PC-3 (cell line): ENCODE measurements at regions not wholly inside any gene's neighbourhood (a gene's known extent, or its start where the extent isn't known, plus 50 kb on each side); places are given as distances from the start of the nearest gene placed in this dataset.
"Not testable (repeated sequence)": the region's sequence is repeated elsewhere in the genome, so short reads cannot be mapped to it uniquely, and the experiment has no call there.

ENCODE experiments used
- ATAC-seq: fragments of 200-7000 bp; cut with Tn5 transposase; 2 replicates; pipeline ENCODE4 v1.9.1; 2020; ENCODE audit warnings: mild to moderate bottlenecking, moderate library complexity
- BruUV-seq: library from RNA; stranded (reverse); fragments of 400-500 nt; replicated peaks from 2 replicates; lab custom pipeline; 2021; lab: Mats Ljungman, UMichigan
- CTCF ChIA-PET: fragments of 300-600 bp; sonication (Branson Sonifier 250); formaldehyde crosslinking; loops from one replicate; lab custom pipeline; 2022; ENCODE audit warnings: antibody characterized with exemption; lab: Charles Lee
- POLR2A ChIA-PET: fragments of 300-600 bp; sonication (Branson Sonifier 250); formaldehyde crosslinking; loops from one replicate; lab custom pipeline; 2022; ENCODE audit warnings: antibody characterized with exemption; ENCODE audit not compliant: unreplicated experiment; lab: Charles Lee
- DNase-seq: peaks from one replicate; pipeline ENCODE4 v3.0.0-alpha.2; 2015
- H2AFZ ChIP-seq: fragments of 300-600 bp; sonication (generic); 2 replicates; pipeline ENCODE4 v1.6.0; 2016; ENCODE audit warnings: antibody characterized with exemption, low read length
- H3F3A ChIP-seq: fragments of 300-600 bp; sonication (generic); one replicate; pipeline ENCODE4 v1.6.0; 2017; ENCODE audit warnings: antibody characterized with exemption, low read length, control low read depth, mild to moderate bottlenecking; ENCODE audit not compliant: unreplicated experiment
- H3K27ac ChIP-seq: fragments of 300-600 bp; sonication (generic); 2 replicates; pipeline ENCODE4 v1.5.1; 2016; ENCODE audit warnings: mild to moderate bottlenecking, low read length
- H3K27me3 ChIP-seq: fragments of 300-600 bp; sonication (generic); 2 replicates; pipeline ENCODE4 v1.6.1; 2016; ENCODE audit warnings: low read length, mixed read lengths
- H3K36me3 ChIP-seq: fragments of 300-600 bp; sonication (generic); 2 replicates; pipeline ENCODE4 v1.6.1; 2016; ENCODE audit warnings: low read depth, mixed run types, low read length, mixed read lengths
- H3K4me1 ChIP-seq: fragments of 300-600 bp; sonication (generic); 2 replicates; pipeline ENCODE4 v1.5.1; 2016; ENCODE audit warnings: low read length; ENCODE audit not compliant: insufficient read depth
- H3K4me2 ChIP-seq: fragments of 300-600 bp; sonication (generic); 2 replicates; pipeline ENCODE4 v1.6.0; 2016; ENCODE audit warnings: low read length
- H3K4me3 ChIP-seq: fragments of 300-600 bp; sonication (generic); 2 replicates; pipeline ENCODE4 v1.5.1; 2016; ENCODE audit warnings: mild to moderate bottlenecking, low read length, mixed read lengths
- H3K79me2 ChIP-seq: fragments of 300-600 bp; sonication (generic); 2 replicates; pipeline ENCODE4 v1.6.1; 2017; ENCODE audit warnings: low read length, mixed read lengths
- H3K9ac ChIP-seq: fragments of 300-600 bp; sonication (generic); 2 replicates; pipeline ENCODE4 v1.6.0; 2016; ENCODE audit warnings: mild to moderate bottlenecking, low read length
- H3K9me2 ChIP-seq: fragments of 300-600 bp; sonication (generic); replicated peaks from 2 replicates; pipeline ENCODE4 v1.6.1; 2016; ENCODE audit warnings: mixed run types, low read length, mixed read lengths
- H3K9me3 ChIP-seq: fragments of 300-600 bp; sonication (generic); 2 replicates; pipeline ENCODE4 v1.6.1; 2016; ENCODE audit warnings: low read length, mixed read lengths
- H4K20me1 ChIP-seq: fragments of 300-600 bp; sonication (generic); 2 replicates; pipeline ENCODE4 v1.6.1; 2016; ENCODE audit warnings: low read length, mixed read lengths
- EZH2 ChIP-seq: fragments of 300-600 bp; sonication (generic); IDR thresholded peaks from one replicate; pipeline ENCODE4 v1.6.1; 2017; ENCODE audit warnings: antibody characterized with exemption, mild to moderate bottlenecking, low read length; ENCODE audit not compliant: unreplicated experiment
- EZH2phosphoT487 ChIP-seq: fragments of 300-600 bp; sonication (generic); IDR thresholded peaks from 2 replicates; pipeline ENCODE4 v1.6.1; 2018; ENCODE audit warnings: mild to moderate bottlenecking, antibody characterized with exemption, low read length, borderline replicate concordance
- intact Hi-C: fragments of 100-400 bp; cut with micrococcal nuclease; formaldehyde crosslinking; loops from 2 replicates; pipeline ENCODE4 v1.9.0; 2023
- TF ChIP-seq, protein P1 (sequence below): fragments of 300-600 bp; sonication (generic); conservative IDR thresholded peaks from 2 replicates; pipeline ENCODE4 v1.5.1; 2017; ENCODE audit warnings: antibody characterized with exemption, low read depth, mild to moderate bottlenecking, low read length

DNA sequence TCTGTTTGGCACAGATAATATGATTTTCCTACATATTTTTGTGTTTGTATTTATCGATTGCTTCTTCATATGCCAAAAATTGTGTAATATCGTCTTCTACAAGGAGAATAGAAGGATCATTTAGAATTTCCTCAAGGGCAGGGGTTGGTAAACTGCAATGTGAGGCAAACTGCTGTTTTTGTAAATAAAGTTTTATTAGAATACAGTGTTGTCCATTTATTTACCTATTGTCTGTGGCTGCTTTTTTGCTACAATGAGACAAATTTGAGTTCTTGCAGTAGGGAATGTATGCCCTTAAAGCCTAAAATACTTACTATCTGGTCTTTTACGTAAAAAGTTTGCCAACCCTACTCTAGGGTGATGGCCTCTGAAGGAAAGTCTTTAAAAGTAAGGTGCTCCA is 509.5 kb downstream of the TMEM114 start:
- ChIA-PET CTCF (no interaction called here), POLR2A (no interaction called here)
- no peaks in the 10 kb centered on the region for H3F3A ChIP-seq
- no peak overlapping the region for H3K4me2 ChIP-seq
- ATAC-seq, result no peak
- TF ChIP-seq, protein P1, sequence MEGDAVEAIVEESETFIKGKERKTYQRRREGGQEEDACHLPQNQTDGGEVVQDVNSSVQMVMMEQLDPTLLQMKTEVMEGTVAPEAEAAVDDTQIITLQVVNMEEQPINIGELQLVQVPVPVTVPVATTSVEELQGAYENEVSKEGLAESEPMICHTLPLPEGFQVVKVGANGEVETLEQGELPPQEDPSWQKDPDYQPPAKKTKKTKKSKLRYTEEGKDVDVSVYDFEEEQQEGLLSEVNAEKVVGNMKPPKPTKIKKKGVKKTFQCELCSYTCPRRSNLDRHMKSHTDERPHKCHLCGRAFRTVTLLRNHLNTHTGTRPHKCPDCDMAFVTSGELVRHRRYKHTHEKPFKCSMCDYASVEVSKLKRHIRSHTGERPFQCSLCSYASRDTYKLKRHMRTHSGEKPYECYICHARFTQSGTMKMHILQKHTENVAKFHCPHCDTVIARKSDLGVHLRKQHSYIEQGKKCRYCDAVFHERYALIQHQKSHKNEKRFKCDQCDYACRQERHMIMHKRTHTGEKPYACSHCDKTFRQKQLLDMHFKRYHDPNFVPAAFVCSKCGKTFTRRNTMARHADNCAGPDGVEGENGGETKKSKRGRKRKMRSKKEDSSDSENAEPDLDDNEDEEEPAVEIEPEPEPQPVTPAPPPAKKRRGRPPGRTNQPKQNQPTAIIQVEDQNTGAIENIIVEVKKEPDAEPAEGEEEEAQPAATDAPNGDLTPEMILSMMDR, result no peak
- TF ChIP-seq EZH2phosphoT487 (no peak), EZH2 (no peak)
- H3K27ac ChIP-seq, result no peak overlapping the region
- no peak overlapping the region for H3K9ac ChIP-seq
- no peaks in the 10 kb centered on the region for H3K27me3 ChIP-seq
- H3K4me1 ChIP-seq, result no peaks in the 10 kb centered on the region
- DNase-seq, result no peak
- H3K79me2 ChIP-seq, result no peaks in the 10 kb centered on the region
- no peak overlapping the region for H2AFZ ChIP-seq
- H4K20me1 ChIP-seq, result no peaks in the 10 kb centered on the region
- no peak overlapping the region for H3K4me3 ChIP-seq
- no peaks in the 10 kb centered on the region for H3K9me2 ChIP-seq
- no TSS peak for BruUV-seq
- intact Hi-C loops, result no loop called here
- H3K9me3 ChIP-seq, result no peaks in the 10 kb centered on the region
- no peaks in the 10 kb centered on the region for H3K36me3 ChIP-seq

DNA sequence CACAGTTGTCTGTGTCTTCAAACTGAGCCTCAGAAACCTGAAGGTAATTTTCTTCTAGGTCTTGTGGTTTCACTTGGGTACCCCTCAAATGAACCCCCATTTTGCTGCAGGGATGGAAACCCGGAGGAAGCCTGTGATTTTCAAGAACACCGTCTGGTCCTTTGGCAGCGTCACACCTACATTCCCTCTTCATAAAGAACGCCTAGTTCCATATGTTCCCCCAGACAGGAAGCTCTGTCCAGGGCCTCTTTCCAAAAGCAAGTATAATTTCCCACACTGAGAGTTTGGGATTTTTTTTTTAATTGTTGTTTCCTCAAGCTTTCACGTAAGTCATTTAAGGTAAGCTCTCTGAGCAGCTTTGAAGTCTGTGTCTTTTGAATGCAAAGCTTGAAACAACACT is 515.0 kb downstream of the TMEM114 start:
- no peaks in the 10 kb centered on the region for H3K4me1 ChIP-seq
- ATAC-seq, result no peak
- H3K27ac ChIP-seq, result no peak overlapping the region
- H3K9me3 ChIP-seq, result no peaks in the 10 kb centered on the region
- H3K9me2 ChIP-seq, result no peaks in the 10 kb centered on the region
- no peaks in the 10 kb centered on the region for H3K27me3 ChIP-seq
- TF ChIP-seq, protein P1, result no peak
- TF ChIP-seq EZH2phosphoT487, result no peak
- no peak for TF ChIP-seq EZH2
- DNase-seq, result no peak
- BruUV-seq, result no TSS peak
- no peaks in the 10 kb centered on the region for H4K20me1 ChIP-seq
- H3K4me3 ChIP-seq, result no peak overlapping the region
- H3K9ac ChIP-seq, result no peak overlapping the region
- no peak overlapping the region for H3K4me2 ChIP-seq
- H3K79me2 ChIP-seq, result no peaks in the 10 kb centered on the region
- H3F3A ChIP-seq, result no peaks in the 10 kb centered on the region
- POLR2A ChIA-PET, result no interaction called here
- H2AFZ ChIP-seq, result no peak overlapping the region
- no peaks in the 10 kb centered on the region for H3K36me3 ChIP-seq
- intact Hi-C loops, result no loop called here
- CTCF ChIA-PET, result no interaction called here

DNA sequence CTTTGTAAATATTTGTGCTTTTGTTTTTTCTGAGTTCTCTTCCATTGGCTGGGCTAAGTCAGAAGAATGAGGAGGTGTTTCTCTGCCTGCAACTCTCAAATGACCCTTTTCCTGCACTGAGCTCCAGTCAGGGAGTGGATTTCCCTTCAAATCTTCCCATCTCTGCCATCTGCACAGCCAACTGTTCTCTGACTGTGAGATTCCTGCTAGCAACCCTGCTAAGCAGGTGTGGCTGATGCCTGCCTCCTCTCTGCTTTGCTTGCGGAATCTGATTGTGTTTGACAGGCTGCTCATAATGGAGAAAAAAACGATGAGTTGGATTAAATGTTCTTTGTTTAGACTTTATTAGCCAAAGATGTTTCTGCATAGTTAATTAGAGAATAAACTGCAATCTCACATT is 519.8 kb downstream of the TMEM114 start:
- ATAC-seq, result no peak
- H3K9me3 ChIP-seq, result no peaks in the 10 kb centered on the region
- TF ChIP-seq EZH2phosphoT487 (no peak), EZH2 (no peak)
- TF ChIP-seq, protein P1, result no peak
- CTCF ChIA-PET, result no interaction called here
- intact Hi-C loops, result no loop called here
- DNase-seq, result no peak
- no peaks in the 10 kb centered on the region for H3K9me2 ChIP-seq
- H3K79me2 ChIP-seq, result no peaks in the 10 kb centered on the region
- H2AFZ ChIP-seq, result no peak overlapping the region
- H3K36me3 ChIP-seq, result no peaks in the 10 kb centered on the region
- H4K20me1 ChIP-seq, result no peaks in the 10 kb centered on the region
- H3F3A ChIP-seq, result no peaks in the 10 kb centered on the region
- POLR2A ChIA-PET, result no interaction called here
- no peak overlapping the region for H3K4me2 ChIP-seq
- no peak overlapping the region for H3K27ac ChIP-seq
- no peak overlapping the region for H3K4me3 ChIP-seq
- no peak overlapping the region for H3K9ac ChIP-seq
- no peaks in the 10 kb centered on the region for H3K4me1 ChIP-seq
- no peaks in the 10 kb centered on the region for H3K27me3 ChIP-seq
- BruUV-seq, result no TSS peak

DNA sequence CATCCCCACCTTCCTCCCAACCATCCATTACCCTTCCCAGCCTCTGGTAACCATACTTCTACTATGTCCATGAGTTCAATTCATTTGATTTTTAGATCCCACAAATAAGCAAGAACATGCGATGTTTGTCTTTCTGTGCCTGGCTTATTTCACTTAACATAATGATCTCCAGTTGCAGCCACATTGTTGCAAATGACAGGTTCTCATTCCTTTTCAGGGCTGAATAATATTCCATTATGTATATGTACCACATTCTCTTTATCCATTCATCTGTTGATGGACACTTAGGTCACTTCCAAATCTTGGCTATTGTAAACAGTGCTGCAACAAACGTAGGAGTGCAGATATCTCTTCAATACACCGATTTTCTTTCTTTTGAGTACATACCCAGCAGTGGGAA is 522.1 kb downstream of the TMEM114 start:
- not testable (repeated sequence) for BruUV-seq

More for the DNA sequence above, 522.1 kb downstream of the TMEM114 start:
- H3K9ac ChIP-seq, H3K9me3 ChIP-seq, H3K79me2 ChIP-seq, H3K36me3 ChIP-seq, H3K4me2 ChIP-seq, H3K9me2 ChIP-seq, H3F3A ChIP-seq, H3K4me1 ChIP-seq, H3K4me3 ChIP-seq, DNase-seq, H3K27ac ChIP-seq, H3K27me3 ChIP-seq, intact Hi-C loops, POLR2A ChIA-PET, H2AFZ ChIP-seq, H4K20me1 ChIP-seq, ATAC-seq, CTCF ChIA-PET: not testable (repeated sequence)
